ENCODE measurements at regions not wholly inside any gene's neighbourhood (a gene's known extent, or its start where the extent isn't known, plus 50 kb on each side); places are given as distances from the start of the nearest gene placed in this dataset.

DNA sequence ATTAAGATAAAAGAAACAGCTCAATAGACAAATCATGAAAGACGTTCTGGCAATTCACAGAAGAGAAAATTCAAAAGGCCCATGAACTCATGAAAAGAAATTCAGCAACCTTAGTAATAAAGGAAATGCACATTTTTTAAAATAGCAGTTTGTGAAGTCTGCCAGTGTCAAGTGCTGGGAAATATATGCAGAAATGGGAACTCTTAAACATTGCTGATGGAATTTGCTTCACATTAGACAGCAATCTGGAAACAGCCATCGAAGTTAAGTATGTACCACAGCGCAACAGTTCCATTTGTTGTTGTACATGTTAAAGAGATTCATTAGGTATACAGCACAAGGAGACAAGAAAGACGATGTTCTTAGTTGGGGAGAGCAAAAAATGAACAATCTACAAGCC lies 319.4 kb upstream of the SALL1 start:
- intact Hi-C loops (cut with micrococcal nuclease; ENCODE audit: unreplicated experiment) (no loop called here), in situ Hi-C loops (cut with HindIII; ENCODE audit: extremely low pct_ligation_motif_present, low pct_unique_long_range_greater_than_20kb) (no loop called here)
- H4K20me1 ChIP-seq (ENCODE audit: insufficient read depth, low read length): no peaks in the 10 kb centered on the region
- DNase-seq (ENCODE audit: low spot score): no peak
- no peaks in the 10 kb centered on the region for H3K36me3 ChIP-seq (replicated peaks in 1 of 2; ENCODE audit: control insufficient read depth in 1 of 2, insufficient read depth in 2 of 2, low read length in 2 of 2)
- no TSS peak for BruUV-seq (replicated peaks)
- H3K4me1 ChIP-seq (ENCODE audit: insufficient read depth, low read length): no peaks in the 10 kb centered on the region
- no peak for FAIRE-seq
- no peaks in the 10 kb centered on the region for H3K79me2 ChIP-seq (ENCODE audit: insufficient read depth, low read length)
- POLR2A ChIA-PET: no interaction called here
- no peak overlapping the region for H2AFZ ChIP-seq (ENCODE audit: low read length)
- ATAC-seq: no peak
- WGBS (ENCODE audit: low lambda C conversion rate): under 1% methylated on average over 4 of the region's 4 CpGs
- H3K9ac ChIP-seq (ENCODE audit: insufficient read depth, low read depth, low read length): no peak overlapping the region
- H3K27ac ChIP-seq (ENCODE audit: extremely low read length, insufficient read depth, low read length): no peak overlapping the region
- CTCF ChIA-PET (ENCODE audit: low intra/inter-chr PET ratio, low total read pairs): no interaction called here
- TF ChIP-seq, protein P1, sequence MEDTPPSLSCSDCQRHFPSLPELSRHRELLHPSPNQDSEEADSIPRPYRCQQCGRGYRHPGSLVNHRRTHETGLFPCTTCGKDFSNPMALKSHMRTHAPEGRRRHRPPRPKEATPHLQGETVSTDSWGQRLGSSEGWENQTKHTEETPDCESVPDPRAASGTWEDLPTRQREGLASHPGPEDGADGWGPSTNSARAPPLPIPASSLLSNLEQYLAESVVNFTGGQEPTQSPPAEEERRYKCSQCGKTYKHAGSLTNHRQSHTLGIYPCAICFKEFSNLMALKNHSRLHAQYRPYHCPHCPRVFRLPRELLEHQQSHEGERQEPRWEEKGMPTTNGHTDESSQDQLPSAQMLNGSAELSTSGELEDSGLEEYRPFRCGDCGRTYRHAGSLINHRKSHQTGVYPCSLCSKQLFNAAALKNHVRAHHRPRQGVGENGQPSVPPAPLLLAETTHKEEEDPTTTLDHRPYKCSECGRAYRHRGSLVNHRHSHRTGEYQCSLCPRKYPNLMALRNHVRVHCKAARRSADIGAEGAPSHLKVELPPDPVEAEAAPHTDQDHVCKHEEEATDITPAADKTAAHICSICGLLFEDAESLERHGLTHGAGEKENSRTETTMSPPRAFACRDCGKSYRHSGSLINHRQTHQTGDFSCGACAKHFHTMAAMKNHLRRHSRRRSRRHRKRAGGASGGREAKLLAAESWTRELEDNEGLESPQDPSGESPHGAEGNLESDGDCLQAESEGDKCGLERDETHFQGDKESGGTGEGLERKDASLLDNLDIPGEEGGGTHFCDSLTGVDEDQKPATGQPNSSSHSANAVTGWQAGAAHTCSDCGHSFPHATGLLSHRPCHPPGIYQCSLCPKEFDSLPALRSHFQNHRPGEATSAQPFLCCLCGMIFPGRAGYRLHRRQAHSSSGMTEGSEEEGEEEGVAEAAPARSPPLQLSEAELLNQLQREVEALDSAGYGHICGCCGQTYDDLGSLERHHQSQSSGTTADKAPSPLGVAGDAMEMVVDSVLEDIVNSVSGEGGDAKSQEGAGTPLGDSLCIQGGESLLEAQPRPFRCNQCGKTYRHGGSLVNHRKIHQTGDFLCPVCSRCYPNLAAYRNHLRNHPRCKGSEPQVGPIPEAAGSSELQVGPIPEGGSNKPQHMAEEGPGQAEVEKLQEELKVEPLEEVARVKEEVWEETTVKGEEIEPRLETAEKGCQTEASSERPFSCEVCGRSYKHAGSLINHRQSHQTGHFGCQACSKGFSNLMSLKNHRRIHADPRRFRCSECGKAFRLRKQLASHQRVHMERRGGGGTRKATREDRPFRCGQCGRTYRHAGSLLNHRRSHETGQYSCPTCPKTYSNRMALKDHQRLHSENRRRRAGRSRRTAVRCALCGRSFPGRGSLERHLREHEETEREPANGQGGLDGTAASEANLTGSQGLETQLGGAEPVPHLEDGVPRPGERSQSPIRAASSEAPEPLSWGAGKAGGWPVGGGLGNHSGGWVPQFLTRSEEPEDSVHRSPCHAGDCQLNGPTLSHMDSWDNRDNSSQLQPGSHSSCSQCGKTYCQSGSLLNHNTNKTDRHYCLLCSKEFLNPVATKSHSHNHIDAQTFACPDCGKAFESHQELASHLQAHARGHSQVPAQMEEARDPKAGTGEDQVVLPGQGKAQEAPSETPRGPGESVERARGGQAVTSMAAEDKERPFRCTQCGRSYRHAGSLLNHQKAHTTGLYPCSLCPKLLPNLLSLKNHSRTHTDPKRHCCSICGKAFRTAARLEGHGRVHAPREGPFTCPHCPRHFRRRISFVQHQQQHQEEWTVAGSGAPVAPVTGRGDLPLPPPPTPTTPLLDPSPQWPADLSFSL (CRISPR knock-in tag; IDR thresholded peaks at IDR 0.05): no peak
- TF ChIP-seq, protein P2, sequence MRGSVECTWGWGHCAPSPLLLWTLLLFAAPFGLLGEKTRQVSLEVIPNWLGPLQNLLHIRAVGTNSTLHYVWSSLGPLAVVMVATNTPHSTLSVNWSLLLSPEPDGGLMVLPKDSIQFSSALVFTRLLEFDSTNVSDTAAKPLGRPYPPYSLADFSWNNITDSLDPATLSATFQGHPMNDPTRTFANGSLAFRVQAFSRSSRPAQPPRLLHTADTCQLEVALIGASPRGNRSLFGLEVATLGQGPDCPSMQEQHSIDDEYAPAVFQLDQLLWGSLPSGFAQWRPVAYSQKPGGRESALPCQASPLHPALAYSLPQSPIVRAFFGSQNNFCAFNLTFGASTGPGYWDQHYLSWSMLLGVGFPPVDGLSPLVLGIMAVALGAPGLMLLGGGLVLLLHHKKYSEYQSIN (CRISPR knock-in tag; IDR thresholded peaks at IDR 0.05; ENCODE audit: borderline replicate concordance): no peak
- no peaks in the 10 kb centered on the region for H3K27me3 ChIP-seq (ENCODE audit: control insufficient read depth in 1 of 2, insufficient read depth in 2 of 2, low read length in 2 of 2)
- H3K4me2 ChIP-seq (ENCODE audit: low read depth, low read length): no peak overlapping the region
- H3K4me3 ChIP-seq (replicated peaks in 1 of 3; ENCODE audit: insufficient read depth in 1 of 3, low read depth in 2 of 3, low read length in 3 of 3): no peak overlapping the region
- H3K9me3 ChIP-seq (ENCODE audit: low read length): no peaks in the 10 kb centered on the region
